ENCODE measurements at regions not wholly inside any gene's neighbourhood (a gene's known extent, or its start where the extent isn't known, plus 50 kb on each side); places are given as distances from the start of the nearest gene placed in this dataset.

DNA sequence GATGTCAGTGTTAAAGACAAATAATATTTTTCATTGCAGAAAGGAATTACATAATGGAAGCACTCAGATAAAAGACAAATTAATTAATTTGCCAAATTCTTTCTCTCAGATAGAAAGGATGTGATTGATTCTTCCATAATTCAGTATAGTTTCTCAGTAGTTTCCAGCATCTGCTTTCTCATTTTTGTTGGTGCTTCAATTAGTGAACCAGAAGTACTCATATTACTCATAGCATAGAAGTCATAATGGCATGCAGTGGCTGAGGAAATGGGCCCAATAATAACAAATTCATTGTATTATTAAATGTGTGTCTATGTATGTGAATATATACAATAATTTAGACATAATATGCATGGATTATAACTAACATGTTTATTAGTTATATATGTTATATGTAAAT, 393.3 kb upstream of the TRAM1L1 start:
- no peak overlapping the region for H2BK12ac ChIP-seq (ENCODE audit: insufficient read length, low read depth, low read length)
- H3K9me3 Mint-ChIP-seq, result no peaks in the 10 kb centered on the region
- H3K79me2 ChIP-seq (ENCODE audit: insufficient read depth, low read length), result no peaks in the 10 kb centered on the region
- H2BK15ac ChIP-seq (ENCODE audit: low read depth, low read length), result no peak overlapping the region
- H2BK5ac ChIP-seq (ENCODE audit: insufficient read length, low read length), result no peak overlapping the region
- H3K4me1 Mint-ChIP-seq, result peaks cover 5 to 7% of the 10 kb centered on the region in 2 experiments
- H3K27ac ChIP-seq (ENCODE audit: insufficient read length, low read depth, low read length), result no peak overlapping the region
- no peak overlapping the region for H3K4me2 ChIP-seq (ENCODE audit: insufficient read depth, insufficient read length, low read length)
- no peak overlapping the region for H2BK120ac ChIP-seq (ENCODE audit: low read depth, low read length, poor library complexity, severe bottlenecking)
- H3K27me3 Mint-ChIP-seq (ENCODE audit: low read depth), result no peaks in the 10 kb centered on the region
- no peak overlapping the region for H2BK20ac ChIP-seq (ENCODE audit: low read depth, low read length, poor library complexity, severe bottlenecking)
- H3K23me2 ChIP-seq (ENCODE audit: insufficient read length, low read depth, low read length, poor library complexity, severe bottlenecking), result no peaks in the 10 kb centered on the region
- H3K79me1 ChIP-seq (ENCODE audit: insufficient read depth, low read depth, low read length, poor library complexity, severe bottlenecking), result no peaks in the 10 kb centered on the region
- no peak overlapping the region for H2AFZ ChIP-seq (ENCODE audit: low read length)
- no peak overlapping the region for H3K23ac ChIP-seq (ENCODE audit: insufficient read length, low read depth, low read length)
- H3K4ac ChIP-seq (ENCODE audit: low read depth, low read length), result no peak overlapping the region
- no peaks in the 10 kb centered on the region for H3K36me3 Mint-ChIP-seq (ENCODE audit: insufficient read depth in 1 of 3, low read depth in 3 of 3)
- no peak overlapping the region for H3K9ac ChIP-seq (ENCODE audit: extremely low read depth, insufficient read length, low read length)
- no peak for DNase-seq
- no peaks in the 10 kb centered on the region for H3K27me3 ChIP-seq (ENCODE audit: insufficient read depth, low read length)
- H3K27ac Mint-ChIP-seq, result no peak overlapping the region
- no peak overlapping the region for H4K5ac ChIP-seq (ENCODE audit: insufficient read length, low read depth, low read length)
- H4K8ac ChIP-seq (replicated peaks; ENCODE audit: insufficient read length, low read depth, low read length), result no peak overlapping the region
- TF ChIP-seq, protein P1, sequence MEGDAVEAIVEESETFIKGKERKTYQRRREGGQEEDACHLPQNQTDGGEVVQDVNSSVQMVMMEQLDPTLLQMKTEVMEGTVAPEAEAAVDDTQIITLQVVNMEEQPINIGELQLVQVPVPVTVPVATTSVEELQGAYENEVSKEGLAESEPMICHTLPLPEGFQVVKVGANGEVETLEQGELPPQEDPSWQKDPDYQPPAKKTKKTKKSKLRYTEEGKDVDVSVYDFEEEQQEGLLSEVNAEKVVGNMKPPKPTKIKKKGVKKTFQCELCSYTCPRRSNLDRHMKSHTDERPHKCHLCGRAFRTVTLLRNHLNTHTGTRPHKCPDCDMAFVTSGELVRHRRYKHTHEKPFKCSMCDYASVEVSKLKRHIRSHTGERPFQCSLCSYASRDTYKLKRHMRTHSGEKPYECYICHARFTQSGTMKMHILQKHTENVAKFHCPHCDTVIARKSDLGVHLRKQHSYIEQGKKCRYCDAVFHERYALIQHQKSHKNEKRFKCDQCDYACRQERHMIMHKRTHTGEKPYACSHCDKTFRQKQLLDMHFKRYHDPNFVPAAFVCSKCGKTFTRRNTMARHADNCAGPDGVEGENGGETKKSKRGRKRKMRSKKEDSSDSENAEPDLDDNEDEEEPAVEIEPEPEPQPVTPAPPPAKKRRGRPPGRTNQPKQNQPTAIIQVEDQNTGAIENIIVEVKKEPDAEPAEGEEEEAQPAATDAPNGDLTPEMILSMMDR (conservative IDR thresholded peaks at IDR 0.05), result no peak
- no peaks in the 10 kb centered on the region for H4K20me1 ChIP-seq (ENCODE audit: control insufficient read depth, insufficient read depth, insufficient read length)
- no peak overlapping the region for H3K14ac ChIP-seq (ENCODE audit: insufficient read depth, low read length)
- no peak overlapping the region for H3K18ac ChIP-seq (ENCODE audit: insufficient read length, low read depth, low read length)
- H4K91ac ChIP-seq (ENCODE audit: insufficient read length, low read depth, low read length), result no peak overlapping the region
- no peaks in the 10 kb centered on the region for H3K9me3 ChIP-seq (ENCODE audit: control insufficient read depth, low read depth, low read length)
- H3K4me3 Mint-ChIP-seq, result no peak overlapping the region
- H3T11ph ChIP-seq (ENCODE audit: low read length), result no peak overlapping the region
- H3K56ac ChIP-seq (ENCODE audit: insufficient read length, low read depth, low read length), result no peak overlapping the region
- no peak overlapping the region for H2AK5ac ChIP-seq (ENCODE audit: insufficient read length, low read length)
- no peaks in the 10 kb centered on the region for H3K4me1 ChIP-seq (ENCODE audit: insufficient read depth, low read length)

Data from H9 (cell line).